ENCODE measurements at regions not wholly inside any gene's neighbourhood (a gene's known extent, or its start where the extent isn't known, plus 50 kb on each side); places are given as distances from the start of the nearest gene placed in this dataset.
"Not testable (repeated sequence)": the region's sequence is repeated elsewhere in the genome, so short reads cannot be mapped to it uniquely, and the experiment has no call there.

- DNase-seq (no peak), ATAC-seq (ENCODE audit: low read depth in 2 of 2) (no peak)
- no peak overlapping the region for H3K4me3 Mint-ChIP-seq
- Histone ChIP-seq H3K27ac (ENCODE audit: insufficient read depth, low read length, poor library complexity, severe bottlenecking) (no peak overlapping the region), H3K9me3 (ENCODE audit: control insufficient read depth in 2 of 2, low read length in 2 of 2) (peaks cover 0 to 2% of the 10 kb centered on the region in 2 experiments), H3K4me1 (ENCODE audit: control insufficient read depth, insufficient read depth, low read length, poor library complexity, severe bottlenecking) (no peaks in the 10 kb centered on the region), H3K36me3 (ENCODE audit: control insufficient read depth, insufficient read depth, low read length) (no peaks in the 10 kb centered on the region), H3K27me3 (ENCODE audit: control insufficient read depth, insufficient read depth, low read length) (no peaks in the 10 kb centered on the region), H3K4me3 (ENCODE audit: low read depth, low read length) (no peak overlapping the region)
- H3K4me1 Mint-ChIP-seq: no peaks in the 10 kb centered on the region
- H3K27me3 Mint-ChIP-seq: no peaks in the 10 kb centered on the region
- peaks cover 0 to 5% (median under 1%) of the 10 kb centered on the region in 7 donors for H3K9me3 Mint-ChIP-seq
- H3K27ac Mint-ChIP-seq: no peak overlapping the region
- no peaks in the 10 kb centered on the region for H3K36me3 Mint-ChIP-seq
Observed at GRCh38 chr10:34058845-34059614, 724.6 kb upstream of the NRP1 start.

- not testable (repeated sequence) for H3K9me3 ChIP-seq (ENCODE audit: control insufficient read depth in 2 of 2, low read length in 2 of 2); H3K4me3 Mint-ChIP-seq; H3K27ac Mint-ChIP-seq; H3K4me1 ChIP-seq (ENCODE audit: control insufficient read depth, insufficient read depth, low read length, poor library complexity, severe bottlenecking); H3K27me3 ChIP-seq (ENCODE audit: control insufficient read depth, insufficient read depth, low read length); H3K27me3 Mint-ChIP-seq; H3K9me3 Mint-ChIP-seq; H3K4me3 ChIP-seq (ENCODE audit: low read depth, low read length); ATAC-seq (ENCODE audit: low read depth in 2 of 2); H3K27ac ChIP-seq (ENCODE audit: insufficient read depth, low read length, poor library complexity, severe bottlenecking); DNase-seq; H3K36me3 Mint-ChIP-seq; H3K4me1 Mint-ChIP-seq; H3K36me3 ChIP-seq (ENCODE audit: control insufficient read depth, insufficient read depth, low read length)
Observed at GRCh38 chr10:34055410-34055985, 721.0 kb upstream of the NRP1 start.

- Mint-ChIP-seq H3K9me3 (peaks cover 0 to 7% (median 2%) of the 10 kb centered on the region in 7 donors), H3K4me3 (no peak overlapping the region), H3K27me3 (no peaks in the 10 kb centered on the region), H3K4me1 (no peaks in the 10 kb centered on the region), H3K36me3 (no peaks in the 10 kb centered on the region), H3K27ac (peak overlapping the region in 1 of 3 donors; percentile 16)
- Histone ChIP-seq H3K9me3 (ENCODE audit: control insufficient read depth in 2 of 2, low read length in 2 of 2) (no peaks in the 10 kb centered on the region), H3K4me3 (ENCODE audit: low read depth, low read length) (no peak overlapping the region), H3K27me3 (ENCODE audit: control insufficient read depth, insufficient read depth, low read length) (no peaks in the 10 kb centered on the region), H3K27ac (ENCODE audit: insufficient read depth, low read length, poor library complexity, severe bottlenecking) (no peak overlapping the region), H3K4me1 (ENCODE audit: control insufficient read depth, insufficient read depth, low read length, poor library complexity, severe bottlenecking) (no peaks in the 10 kb centered on the region), H3K36me3 (ENCODE audit: control insufficient read depth, insufficient read depth, low read length) (no peaks in the 10 kb centered on the region)
- no peak for ATAC-seq (ENCODE audit: low read depth in 2 of 2)
- DNase-seq: no peak
Observed at GRCh38 chr10:34049887-34050286, 715.4 kb upstream of the NRP1 start.

- no peak for ATAC-seq (ENCODE audit: low read depth in 2 of 2)
- Mint-ChIP-seq H3K27me3 (no peaks in the 10 kb centered on the region), H3K27ac (peak overlapping the region in 1 of 3 donors; percentile 16)
Observed at GRCh38 chr10:34049469-34049868, 715.0 kb upstream of the NRP1 start.

GRCh38 chr10:34047389-34047788 lies 712.9 kb upstream of the NRP1 start:
- Histone ChIP-seq H3K27ac (ENCODE audit: insufficient read depth, low read length, poor library complexity, severe bottlenecking) (no peak overlapping the region), H3K27me3 (ENCODE audit: control insufficient read depth, insufficient read depth, low read length) (no peaks in the 10 kb centered on the region), H3K9me3 (ENCODE audit: control insufficient read depth in 2 of 2, low read length in 2 of 2) (no peaks in the 10 kb centered on the region), H3K4me3 (ENCODE audit: low read depth, low read length) (no peak overlapping the region), H3K36me3 (ENCODE audit: control insufficient read depth, insufficient read depth, low read length) (no peaks in the 10 kb centered on the region), H3K4me1 (ENCODE audit: control insufficient read depth, insufficient read depth, low read length, poor library complexity, severe bottlenecking) (no peaks in the 10 kb centered on the region)
- Mint-ChIP-seq H3K4me1 (no peaks in the 10 kb centered on the region), H3K4me3 (no peak overlapping the region), H3K27ac (no peak overlapping the region), H3K27me3 (no peaks in the 10 kb centered on the region), H3K36me3 (no peaks in the 10 kb centered on the region), H3K9me3 (peaks cover 0 to 6% (median 0%) of the 10 kb centered on the region in 7 donors)
- ATAC-seq (ENCODE audit: low read depth in 2 of 2): no peak
- no peak for DNase-seq

More at GRCh38 chr10:34049469-34049868, 715.0 kb upstream of the NRP1 start:
- Histone ChIP-seq H3K9me3 (ENCODE audit: control insufficient read depth in 2 of 2, low read length in 2 of 2) (no peaks in the 10 kb centered on the region), H3K27ac (ENCODE audit: insufficient read depth, low read length, poor library complexity, severe bottlenecking) (no peak overlapping the region), H3K4me1 (ENCODE audit: control insufficient read depth, insufficient read depth, low read length, poor library complexity, severe bottlenecking) (no peaks in the 10 kb centered on the region), H3K27me3 (ENCODE audit: control insufficient read depth, insufficient read depth, low read length) (no peaks in the 10 kb centered on the region), H3K4me3 (ENCODE audit: low read depth, low read length) (no peak overlapping the region), H3K36me3 (ENCODE audit: control insufficient read depth, insufficient read depth, low read length) (no peaks in the 10 kb centered on the region)
- Mint-ChIP-seq H3K36me3 (no peaks in the 10 kb centered on the region), H3K9me3 (peaks cover 0 to 6% (median 2%) of the 10 kb centered on the region in 7 donors), H3K4me1 (no peaks in the 10 kb centered on the region), H3K4me3 (no peak overlapping the region)
- no peak for DNase-seq

- Mint-ChIP-seq H3K9me3 (peaks cover 0 to 5% (median 0%) of the 10 kb centered on the region in 7 donors), H3K4me3 (no peak overlapping the region), H3K4me1 (no peaks in the 10 kb centered on the region), H3K27ac (no peak overlapping the region), H3K36me3 (no peaks in the 10 kb centered on the region), H3K27me3 (no peaks in the 10 kb centered on the region)
- no peaks in the 10 kb centered on the region for H3K9me3 ChIP-seq (ENCODE audit: control insufficient read depth in 2 of 2, low read length in 2 of 2)
- H3K36me3 ChIP-seq (ENCODE audit: control insufficient read depth, insufficient read depth, low read length): no peaks in the 10 kb centered on the region
- no peaks in the 10 kb centered on the region for H3K27me3 ChIP-seq (ENCODE audit: control insufficient read depth, insufficient read depth, low read length)
- H3K4me3 ChIP-seq (ENCODE audit: low read depth, low read length): no peak overlapping the region
- H3K27ac ChIP-seq (ENCODE audit: insufficient read depth, low read length, poor library complexity, severe bottlenecking): no peak overlapping the region
- DNase-seq (no peak), ATAC-seq (ENCODE audit: low read depth in 2 of 2) (no peak)
- H3K4me1 ChIP-seq (ENCODE audit: control insufficient read depth, insufficient read depth, low read length, poor library complexity, severe bottlenecking): no peaks in the 10 kb centered on the region
Observed at GRCh38 chr10:34046506-34047034, 712.1 kb upstream of the NRP1 start.

GRCh38 chr10:34045571-34046190 lies 711.2 kb upstream of the NRP1 start:
- Mint-ChIP-seq H3K4me3 (no peak overlapping the region), H3K27me3 (no peaks in the 10 kb centered on the region), H3K4me1 (no peaks in the 10 kb centered on the region), H3K36me3 (no peaks in the 10 kb centered on the region), H3K27ac (no peak overlapping the region), H3K9me3 (peaks cover 0 to 5% (median 0%) of the 10 kb centered on the region in 7 donors)
- no peaks in the 10 kb centered on the region for H3K36me3 ChIP-seq (ENCODE audit: control insufficient read depth, insufficient read depth, low read length)
- no peak for ATAC-seq (ENCODE audit: low read depth in 2 of 2)
- H3K27ac ChIP-seq (ENCODE audit: insufficient read depth, low read length, poor library complexity, severe bottlenecking): no peak overlapping the region
- no peaks in the 10 kb centered on the region for H3K27me3 ChIP-seq (ENCODE audit: control insufficient read depth, insufficient read depth, low read length)
- no peaks in the 10 kb centered on the region for H3K4me1 ChIP-seq (ENCODE audit: control insufficient read depth, insufficient read depth, low read length, poor library complexity, severe bottlenecking)
- no peaks in the 10 kb centered on the region for H3K9me3 ChIP-seq (ENCODE audit: control insufficient read depth in 2 of 2, low read length in 2 of 2)
- DNase-seq: no peak
- no peak overlapping the region for H3K4me3 ChIP-seq (ENCODE audit: low read depth, low read length)

Measured in CD4-positive, CD25-positive, alpha-beta regulatory T cell (primary cell).